Endodermal cell (in vitro differentiated cells): ENCODE measurements at regions not wholly inside any gene's neighbourhood (a gene's known extent, or its start where the extent isn't known, plus 50 kb on each side); places are given as distances from the start of the nearest gene placed in this dataset.

Experiments used
- DNase-seq: peaks from one replicate; pipeline ENCODE4 v3.0.0-alpha.2; 2017
- H3K27ac ChIP-seq: 2 replicates; pipeline ENCODE4 v1.5.1; 2013; ENCODE audit warnings: mild to moderate bottlenecking, low read depth, low read length, moderate library complexity
- H3K27me3 ChIP-seq: 2 replicates; pipeline ENCODE4 v1.6.1; 2013; ENCODE audit warnings: mild to moderate bottlenecking, low read length, moderate library complexity; ENCODE audit not compliant: insufficient read depth, control insufficient read depth, poor library complexity, severe bottlenecking
- H3K36me3 ChIP-seq: 2 replicates; pipeline ENCODE4 v1.7.0; 2013; ENCODE audit warnings: mild to moderate bottlenecking, low read length, moderate library complexity; ENCODE audit not compliant: control insufficient read depth, insufficient read depth
- H3K4me1 ChIP-seq: one replicate; pipeline ENCODE4 v1.7.0; 2013; ENCODE audit warnings: low read length; ENCODE audit not compliant: control insufficient read depth, insufficient read depth
- H3K4me3 ChIP-seq: 2 replicates; pipeline ENCODE4 v1.5.1; 2013; ENCODE audit warnings: mild to moderate bottlenecking, low read length, moderate library complexity
- H3K9ac ChIP-seq: 2 replicates; pipeline ENCODE4 v1.6.1; 2013; ENCODE audit warnings: mild to moderate bottlenecking, low read length, moderate library complexity; ENCODE audit not compliant: poor library complexity, severe bottlenecking; ENCODE audit errors: extremely low read depth
- H3K9me3 ChIP-seq: 2 replicates; pipeline ENCODE4 v1.6.1; 2013; ENCODE audit warnings: mild to moderate bottlenecking, low read length, moderate library complexity; ENCODE audit not compliant: control insufficient read depth
- H3K27ac Mint-ChIP-seq: 2 replicates; pipeline ENCODE4 v1.8.0; 2020; ENCODE audit warnings: mixed read lengths
- H3K27me3 Mint-ChIP-seq: 2 replicates; pipeline ENCODE4 v1.8.0; 2021; ENCODE audit warnings: mild to moderate bottlenecking, mixed read lengths; ENCODE audit not compliant: insufficient read depth
- H3K36me3 Mint-ChIP-seq: 2 replicates; pipeline ENCODE4 v1.8.0; 2020; ENCODE audit warnings: low read depth, mixed read lengths
- H3K4me1 Mint-ChIP-seq: 2 replicates; pipeline ENCODE4 v1.8.0; 2020; ENCODE audit warnings: mixed read lengths
- H3K4me3 Mint-ChIP-seq: 2 replicates; pipeline ENCODE4 v1.8.0; 2020; ENCODE audit warnings: mild to moderate bottlenecking, moderate library complexity, mixed read lengths
- H3K9me3 Mint-ChIP-seq: 2 replicates; pipeline ENCODE4 v1.8.0; 2020; ENCODE audit warnings: mild to moderate bottlenecking, mixed read lengths
- CTCF ChIP-seq: fragments of 200-600 bp; sonication (generic); conservative IDR thresholded peaks from 2 replicates; pipeline ENCODE4 v1.5.0; 2021; ENCODE audit warnings: antibody characterized with exemption, mild to moderate bottlenecking
- WGBS, 2 experiments: methylation state at CpG; one replicate each; pipeline versions ENCODE4 v1.1.5 to v1.1.7; 2013; ENCODE audit warnings: missing lambda C conversion rate in 2 of 2, mixed read lengths in 1 of 2; ENCODE audit not compliant: insufficient coverage in 1 of 2, insufficient read length in 1 of 2; 5-methylcytosine and 5-hydroxymethylcytosine counted together

- H3K4me1 ChIP-seq: no peaks in the 10 kb centered on the region
- Mint-ChIP-seq H3K4me3 (no peak overlapping the region), H3K9me3 (no peaks in the 10 kb centered on the region), H3K27ac (no peak overlapping the region), H3K4me1 (no peaks in the 10 kb centered on the region), H3K36me3 (no peaks in the 10 kb centered on the region), H3K27me3 (no peaks in the 10 kb centered on the region)
- no peak for DNase-seq
- no peaks in the 10 kb centered on the region for H3K27me3 ChIP-seq
- no peak for TF ChIP-seq CTCF
- H3K9me3 ChIP-seq: no peaks in the 10 kb centered on the region
- H3K36me3 ChIP-seq: no peaks in the 10 kb centered on the region
- H3K4me3 ChIP-seq: no peak overlapping the region
- no peak overlapping the region for H3K27ac ChIP-seq
- no peak overlapping the region for H3K9ac ChIP-seq
- 91% methylated on average over 2 of the region's 3 CpGs; no CpG with 5 or more reads in 1 of the 2 experiments for WGBS, 2 experiments
These were observed 217.2 kb downstream of the CHRM3 start for GRCh38 chr1:239603530-239603929.

GRCh38 chr1:239606850-239607400 lies 220.6 kb downstream of the CHRM3 start:
- Histone ChIP-seq H3K9me3 (no peaks in the 10 kb centered on the region), H3K4me3 (no peak overlapping the region), H3K27me3 (no peaks in the 10 kb centered on the region), H3K4me1 (no peaks in the 10 kb centered on the region), H3K36me3 (no peaks in the 10 kb centered on the region), H3K9ac (no peak overlapping the region), H3K27ac (no peak overlapping the region)
- Mint-ChIP-seq H3K27ac (no peak overlapping the region), H3K4me1 (no peaks in the 10 kb centered on the region), H3K9me3 (no peaks in the 10 kb centered on the region), H3K27me3 (no peaks in the 10 kb centered on the region), H3K36me3 (no peaks in the 10 kb centered on the region), H3K4me3 (no peak overlapping the region)
- DNase-seq: no peak
- WGBS, 2 experiments: 47 to 57% methylated on average over 1 to 2 of the region's 2 CpGs
- TF ChIP-seq CTCF: no peak

- Mint-ChIP-seq H3K4me1 (no peaks in the 10 kb centered on the region), H3K9me3 (no peaks in the 10 kb centered on the region), H3K27ac (no peak overlapping the region), H3K4me3 (no peak overlapping the region), H3K27me3 (no peaks in the 10 kb centered on the region), H3K36me3 (no peaks in the 10 kb centered on the region)
- Histone ChIP-seq H3K9me3 (no peaks in the 10 kb centered on the region), H3K36me3 (no peaks in the 10 kb centered on the region), H3K4me3 (no peak overlapping the region), H3K4me1 (no peaks in the 10 kb centered on the region), H3K9ac (no peak overlapping the region), H3K27me3 (no peaks in the 10 kb centered on the region), H3K27ac (no peak overlapping the region)
- no peak for DNase-seq
- WGBS, 2 experiments: 82 to 96% methylated on average over 4 to 6 of the region's 6 CpGs
- no peak for TF ChIP-seq CTCF
These were observed 222.1 kb downstream of the CHRM3 start for GRCh38 chr1:239608469-239608868.
